DOHH2 (cell line): ENCODE measurements at regions not wholly inside any gene's neighbourhood (a gene's known extent, or its start where the extent isn't known, plus 50 kb on each side); places are given as distances from the start of the nearest gene placed in this dataset.

Experiments
- EZH2phosphoT487 ChIP-seq: fragments of 200-600 bp; sonication (generic); IDR thresholded peaks from 2 replicates; pipeline ENCODE4 v1.6.1; 2017; ENCODE audit warnings: borderline replicate concordance, mild to moderate bottlenecking, antibody characterized with exemption, low read length, moderate library complexity, mixed read lengths
- TF ChIP-seq, protein P1 (sequence below): fragments of 200-600 bp; sonication (generic); IDR thresholded peaks from one replicate; pipeline ENCODE4 v1.5.1; 2014; ENCODE audit warnings: antibody characterized with exemption, mild to moderate bottlenecking, low read depth, low read length; ENCODE audit not compliant: poor library complexity, severe bottlenecking

DNA sequence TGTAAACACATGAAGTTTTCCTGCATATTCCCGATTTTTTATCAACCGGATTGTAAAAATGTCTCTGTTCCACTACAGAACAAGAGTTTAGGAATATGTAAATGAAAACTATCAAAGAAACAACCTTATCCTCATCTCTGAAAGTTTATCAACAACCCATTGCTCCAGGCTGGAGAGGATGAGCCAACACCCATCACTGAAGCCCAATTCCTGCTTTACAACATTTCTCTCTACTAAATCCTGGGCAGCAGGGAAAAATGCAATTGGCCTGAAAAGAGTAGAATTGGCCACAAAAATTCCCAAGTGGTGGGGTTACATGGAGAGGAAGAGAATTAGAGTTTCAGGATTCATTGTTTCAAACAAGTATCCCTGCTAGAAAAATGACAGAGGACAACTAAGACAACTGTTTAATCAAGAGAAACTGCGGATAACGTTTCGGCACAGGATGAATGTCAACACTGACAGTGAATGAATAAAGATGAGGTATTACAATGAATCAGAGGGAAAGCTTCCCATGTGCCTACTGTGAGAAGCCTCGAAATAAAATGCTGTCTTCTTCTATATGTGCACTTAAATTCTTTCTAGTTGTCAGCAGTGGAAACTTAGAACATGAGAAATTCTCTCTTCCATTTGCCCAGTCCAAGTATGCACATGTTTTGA lies 317.3 kb upstream of the ANO3 start:
- TF ChIP-seq, protein P1, sequence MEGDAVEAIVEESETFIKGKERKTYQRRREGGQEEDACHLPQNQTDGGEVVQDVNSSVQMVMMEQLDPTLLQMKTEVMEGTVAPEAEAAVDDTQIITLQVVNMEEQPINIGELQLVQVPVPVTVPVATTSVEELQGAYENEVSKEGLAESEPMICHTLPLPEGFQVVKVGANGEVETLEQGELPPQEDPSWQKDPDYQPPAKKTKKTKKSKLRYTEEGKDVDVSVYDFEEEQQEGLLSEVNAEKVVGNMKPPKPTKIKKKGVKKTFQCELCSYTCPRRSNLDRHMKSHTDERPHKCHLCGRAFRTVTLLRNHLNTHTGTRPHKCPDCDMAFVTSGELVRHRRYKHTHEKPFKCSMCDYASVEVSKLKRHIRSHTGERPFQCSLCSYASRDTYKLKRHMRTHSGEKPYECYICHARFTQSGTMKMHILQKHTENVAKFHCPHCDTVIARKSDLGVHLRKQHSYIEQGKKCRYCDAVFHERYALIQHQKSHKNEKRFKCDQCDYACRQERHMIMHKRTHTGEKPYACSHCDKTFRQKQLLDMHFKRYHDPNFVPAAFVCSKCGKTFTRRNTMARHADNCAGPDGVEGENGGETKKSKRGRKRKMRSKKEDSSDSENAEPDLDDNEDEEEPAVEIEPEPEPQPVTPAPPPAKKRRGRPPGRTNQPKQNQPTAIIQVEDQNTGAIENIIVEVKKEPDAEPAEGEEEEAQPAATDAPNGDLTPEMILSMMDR: no peak
- TF ChIP-seq EZH2phosphoT487: no peak
